ENCODE measurements at regions not wholly inside any gene's neighbourhood (a gene's known extent, or its start where the extent isn't known, plus 50 kb on each side); places are given as distances from the start of the nearest gene placed in this dataset.

DNA sequence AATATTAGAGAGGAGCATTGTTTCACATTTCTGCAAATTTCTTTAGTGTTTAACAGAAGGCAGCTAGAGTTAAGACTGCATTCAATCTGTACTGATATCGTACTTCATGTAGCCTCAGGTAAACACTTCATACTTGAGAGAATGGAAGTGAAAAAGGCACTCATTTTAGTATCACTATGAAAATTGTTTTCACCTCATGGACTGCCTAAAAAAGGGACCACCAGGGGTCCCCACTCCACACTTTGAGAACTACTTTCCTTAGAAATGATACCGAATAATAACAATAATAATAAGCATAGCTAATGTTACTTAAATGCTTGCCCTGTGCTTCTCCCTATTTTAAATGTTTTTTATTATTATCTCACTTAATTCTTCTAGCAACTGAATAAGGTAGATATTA lies 95.1 kb downstream of the BLID start:
- TF ChIP-seq, protein P1, sequence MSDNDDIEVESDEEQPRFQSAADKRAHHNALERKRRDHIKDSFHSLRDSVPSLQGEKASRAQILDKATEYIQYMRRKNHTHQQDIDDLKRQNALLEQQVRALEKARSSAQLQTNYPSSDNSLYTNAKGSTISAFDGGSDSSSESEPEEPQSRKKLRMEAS (IDR thresholded peaks at IDR 0.05): no peak
- TF ChIP-seq RAD21 (IDR thresholded peaks at IDR 0.05; ENCODE audit: low read depth): peak; percentile 25; the same call in 1 of the 2 replicates

GRCh38 chr11:122019908-122020694 lies 95.9 kb downstream of the BLID start:
- TF ChIP-seq FOXM1 (IDR thresholded peaks at IDR 0.05; ENCODE audit: borderline replicate concordance, low read depth) (no peak), CREB1 (IDR thresholded peaks at IDR 0.05; ENCODE audit: low read depth) (no peak), EP300 (IDR thresholded peaks at IDR 0.05; ENCODE audit: borderline replicate concordance) (no peak), USF1 (IDR thresholded peaks at IDR 0.05) (no peak)
- TF ChIP-seq, protein P1 (IDR thresholded peaks at IDR 0.05): no peak

GRCh38 chr11:122007601-122008071 lies 108.4 kb downstream of the BLID start:
- no peak for TF ChIP-seq EP300 (IDR thresholded peaks at IDR 0.05; ENCODE audit: borderline replicate concordance)

GRCh38 chr11:122004446-122004845 lies 111.6 kb downstream of the BLID start:
- TF ChIP-seq RAD21 (IDR thresholded peaks at IDR 0.05; ENCODE audit: low read depth) (no peak), CREB1 (IDR thresholded peaks at IDR 0.05; ENCODE audit: low read depth) (no peak), CEBPB (IDR thresholded peaks at IDR 0.05) (no peak), TAF1 (IDR thresholded peaks at IDR 0.05; ENCODE audit: low read depth) (no peak), TEAD4 (IDR thresholded peaks at IDR 0.05) (no peak), ZBTB7A (IDR thresholded peaks at IDR 0.05; ENCODE audit: low read depth) (no peak), YY1 (IDR thresholded peaks at IDR 0.05; ENCODE audit: low read depth) (no peak), EGR1 (IDR thresholded peaks at IDR 0.05) (no peak), NFIC (IDR thresholded peaks at IDR 0.05) (no peak), USF1 (IDR thresholded peaks at IDR 0.05) (no peak), FOXM1 (IDR thresholded peaks at IDR 0.05; ENCODE audit: borderline replicate concordance, low read depth) (no peak), REST (IDR thresholded peaks at IDR 0.05; ENCODE audit: low read depth) (no peak), EP300 (IDR thresholded peaks at IDR 0.05; ENCODE audit: borderline replicate concordance) (no peak), TCF12 (IDR thresholded peaks at IDR 0.05; ENCODE audit: low read depth) (no peak)
- TF ChIP-seq, protein P1 (IDR thresholded peaks at IDR 0.05): no peak

DNA sequence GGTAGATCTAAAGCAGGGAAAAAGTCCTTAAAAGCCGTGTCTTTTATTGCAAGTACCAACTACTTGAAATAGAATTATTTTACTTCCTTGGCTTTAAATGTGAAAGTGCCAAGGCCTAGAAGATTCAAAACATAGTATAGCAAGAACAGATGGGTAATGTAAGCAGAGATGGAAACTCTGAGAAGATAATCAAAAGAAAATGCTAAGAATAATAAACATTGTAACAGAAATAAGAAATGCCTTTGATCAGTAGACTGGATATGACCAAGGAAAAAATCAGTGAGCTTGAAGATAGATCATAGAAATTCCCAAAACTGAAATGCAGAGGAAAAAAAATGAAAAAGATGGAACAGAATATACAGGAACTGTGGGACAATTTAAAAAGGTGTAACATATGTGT lies 113.1 kb downstream of the BLID start:
- TF ChIP-seq CEBPB (IDR thresholded peaks at IDR 0.05) (no peak), TEAD4 (IDR thresholded peaks at IDR 0.05) (no peak), NFIC (IDR thresholded peaks at IDR 0.05) (no peak), TCF12 (IDR thresholded peaks at IDR 0.05; ENCODE audit: low read depth) (no peak)
- TF ChIP-seq, protein P1 (IDR thresholded peaks at IDR 0.05): no peak

DNA sequence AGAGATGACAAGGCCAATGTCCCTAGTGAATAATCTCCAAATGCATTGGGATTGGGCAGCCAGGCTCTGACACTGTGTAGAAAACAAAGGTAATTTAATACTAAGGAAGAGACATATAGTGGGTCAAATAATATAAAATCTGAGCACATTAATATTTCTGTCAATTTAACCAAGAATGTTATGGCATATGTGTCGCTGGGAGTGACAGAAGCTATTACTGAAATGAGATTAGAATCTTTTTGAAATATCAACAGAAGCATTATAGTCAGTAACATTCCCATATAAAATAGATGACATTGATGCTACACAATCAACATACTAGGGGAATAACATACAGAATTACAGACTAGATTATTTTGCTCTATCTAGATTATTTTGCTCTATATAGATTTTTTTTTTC lies 114.0 kb downstream of the BLID start:
- no peak for TF ChIP-seq EGR1 (IDR thresholded peaks at IDR 0.05)

- TF ChIP-seq FOXM1 (IDR thresholded peaks at IDR 0.05; ENCODE audit: borderline replicate concordance, low read depth) (no peak), CEBPB (IDR thresholded peaks at IDR 0.05) (no peak), RAD21 (IDR thresholded peaks at IDR 0.05; ENCODE audit: low read depth) (no peak), CREB1 (IDR thresholded peaks at IDR 0.05; ENCODE audit: low read depth) (no peak), TAF1 (IDR thresholded peaks at IDR 0.05; ENCODE audit: low read depth) (no peak), ZBTB7A (IDR thresholded peaks at IDR 0.05; ENCODE audit: low read depth) (no peak), YY1 (IDR thresholded peaks at IDR 0.05; ENCODE audit: low read depth) (no peak)
- TF ChIP-seq, protein P1 (IDR thresholded peaks at IDR 0.05): no peak
Observed at GRCh38 chr11:121999651-122000050, 116.4 kb downstream of the BLID start.

GRCh38 chr11:121996574-121996973 lies 119.4 kb downstream of the BLID start:
- TF ChIP-seq CREB1 (IDR thresholded peaks at IDR 0.05; ENCODE audit: low read depth) (no peak), YY1 (IDR thresholded peaks at IDR 0.05; ENCODE audit: low read depth) (no peak), TCF12 (IDR thresholded peaks at IDR 0.05; ENCODE audit: low read depth) (no peak), CEBPB (IDR thresholded peaks at IDR 0.05) (no peak), RAD21 (IDR thresholded peaks at IDR 0.05; ENCODE audit: low read depth) (no peak), USF1 (IDR thresholded peaks at IDR 0.05) (no peak), NFIC (IDR thresholded peaks at IDR 0.05) (no peak), ZBTB7A (IDR thresholded peaks at IDR 0.05; ENCODE audit: low read depth) (no peak), TAF1 (IDR thresholded peaks at IDR 0.05; ENCODE audit: low read depth) (no peak), REST (IDR thresholded peaks at IDR 0.05; ENCODE audit: low read depth) (no peak), TEAD4 (IDR thresholded peaks at IDR 0.05) (no peak), EP300 (IDR thresholded peaks at IDR 0.05; ENCODE audit: borderline replicate concordance) (no peak), EGR1 (IDR thresholded peaks at IDR 0.05) (no peak)
- TF ChIP-seq, protein P1 (IDR thresholded peaks at IDR 0.05): no peak
